ENCODE measurements at regions not wholly inside any gene's neighbourhood (a gene's known extent, or its start where the extent isn't known, plus 50 kb on each side); places are given as distances from the start of the nearest gene placed in this dataset.
"Not testable (repeated sequence)": the region's sequence is repeated elsewhere in the genome, so short reads cannot be mapped to it uniquely, and the experiment has no call there.

DNA sequence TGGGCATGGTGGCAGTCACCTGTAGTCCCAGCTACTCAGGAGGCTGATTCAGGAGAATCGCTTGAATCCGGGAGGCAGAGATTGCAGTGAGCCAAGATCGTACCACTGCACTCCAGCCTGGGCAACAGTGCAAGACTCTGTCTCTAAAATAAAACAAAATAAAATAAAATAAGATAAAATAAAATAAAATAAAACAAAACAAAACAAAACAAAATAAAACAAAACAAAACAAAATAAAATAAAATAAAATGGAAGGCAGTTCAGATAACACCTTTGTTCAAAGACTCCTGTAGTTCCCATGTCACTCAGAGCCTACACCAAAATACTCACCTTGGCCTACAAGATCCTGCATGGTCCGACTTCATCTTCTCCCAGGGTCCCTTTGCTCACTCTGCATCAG lies 61.3 kb downstream of the SYF2 start:
- H3K36me3 ChIP-seq (ENCODE audit: control insufficient read depth, insufficient read depth, low read length); H3K27me3 ChIP-seq (ENCODE audit: control insufficient read depth, insufficient read depth, low read length); H4K20me1 ChIP-seq (ENCODE audit: control insufficient read depth, extremely low read depth, insufficient read depth, low read length); H3K9me3 ChIP-seq (ENCODE audit: control insufficient read depth, insufficient read depth, low read depth, low read length); H3K4me3 ChIP-seq (replicated peaks in 1 of 4; ENCODE audit: control extremely low read depth in 1 of 4, insufficient read depth in 1 of 4, low read depth in 3 of 4, low read length in 4 of 4); H3K9ac ChIP-seq (ENCODE audit: insufficient read depth, low read length); DNase-seq (ENCODE audit: low read depth in 2 of 2); H3K4me1 ChIP-seq (ENCODE audit: control insufficient read depth, extremely low read depth, insufficient read depth, low read length); H3K4me2 ChIP-seq (ENCODE audit: extremely low read depth, insufficient read depth, low read length); H2AFZ ChIP-seq (ENCODE audit: low read length); H3K79me2 ChIP-seq (ENCODE audit: control insufficient read depth, insufficient read depth, low read length); H3K27ac ChIP-seq (ENCODE audit: insufficient read depth, low read length): not testable (repeated sequence)

DNA sequence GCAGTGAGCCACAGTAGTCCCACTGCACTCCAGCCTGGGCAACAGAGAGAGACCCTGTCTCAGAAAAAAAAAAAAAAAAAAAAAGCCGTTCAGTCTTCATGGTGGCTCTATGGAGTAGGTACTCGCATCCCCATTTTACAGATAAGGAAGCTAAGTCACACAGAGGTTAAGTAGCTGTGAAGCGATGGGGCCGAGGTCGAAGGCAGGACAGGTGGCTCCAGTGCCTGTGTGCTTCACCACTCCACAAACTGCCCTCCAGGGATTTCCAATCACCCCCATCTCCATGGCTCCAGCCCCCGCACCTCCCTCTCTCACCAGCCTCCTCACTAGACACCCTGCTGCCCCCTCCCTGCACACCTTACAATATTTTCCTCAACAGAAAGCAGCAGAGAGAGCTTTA lies 61.9 kb downstream of the SYF2 start:
- Histone ChIP-seq H3K9ac (ENCODE audit: insufficient read depth, low read length) (no peak overlapping the region), H3K4me2 (ENCODE audit: extremely low read depth, insufficient read depth, low read length) (no peak overlapping the region), H3K4me3 (replicated peaks in 1 of 4; ENCODE audit: control extremely low read depth in 1 of 4, insufficient read depth in 1 of 4, low read depth in 3 of 4, low read length in 4 of 4) (no peak overlapping the region), H4K20me1 (ENCODE audit: control insufficient read depth, extremely low read depth, insufficient read depth, low read length) (no peaks in the 10 kb centered on the region), H3K27me3 (ENCODE audit: control insufficient read depth, insufficient read depth, low read length) (no peaks in the 10 kb centered on the region), H3K4me1 (ENCODE audit: control insufficient read depth, extremely low read depth, insufficient read depth, low read length) (no peaks in the 10 kb centered on the region), H3K79me2 (ENCODE audit: control insufficient read depth, insufficient read depth, low read length) (no peaks in the 10 kb centered on the region), H2AFZ (ENCODE audit: low read length) (no peak overlapping the region), H3K27ac (ENCODE audit: insufficient read depth, low read length) (no peak overlapping the region), H3K9me3 (ENCODE audit: control insufficient read depth, insufficient read depth, low read depth, low read length) (no peaks in the 10 kb centered on the region), H3K36me3 (ENCODE audit: control insufficient read depth, insufficient read depth, low read length) (no peaks in the 10 kb centered on the region)
- TF ChIP-seq, protein P1, sequence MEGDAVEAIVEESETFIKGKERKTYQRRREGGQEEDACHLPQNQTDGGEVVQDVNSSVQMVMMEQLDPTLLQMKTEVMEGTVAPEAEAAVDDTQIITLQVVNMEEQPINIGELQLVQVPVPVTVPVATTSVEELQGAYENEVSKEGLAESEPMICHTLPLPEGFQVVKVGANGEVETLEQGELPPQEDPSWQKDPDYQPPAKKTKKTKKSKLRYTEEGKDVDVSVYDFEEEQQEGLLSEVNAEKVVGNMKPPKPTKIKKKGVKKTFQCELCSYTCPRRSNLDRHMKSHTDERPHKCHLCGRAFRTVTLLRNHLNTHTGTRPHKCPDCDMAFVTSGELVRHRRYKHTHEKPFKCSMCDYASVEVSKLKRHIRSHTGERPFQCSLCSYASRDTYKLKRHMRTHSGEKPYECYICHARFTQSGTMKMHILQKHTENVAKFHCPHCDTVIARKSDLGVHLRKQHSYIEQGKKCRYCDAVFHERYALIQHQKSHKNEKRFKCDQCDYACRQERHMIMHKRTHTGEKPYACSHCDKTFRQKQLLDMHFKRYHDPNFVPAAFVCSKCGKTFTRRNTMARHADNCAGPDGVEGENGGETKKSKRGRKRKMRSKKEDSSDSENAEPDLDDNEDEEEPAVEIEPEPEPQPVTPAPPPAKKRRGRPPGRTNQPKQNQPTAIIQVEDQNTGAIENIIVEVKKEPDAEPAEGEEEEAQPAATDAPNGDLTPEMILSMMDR (conservative IDR thresholded peaks at IDR 0.05 in 1 of 2, IDR thresholded peaks at IDR 0.05 in 1 of 2; ENCODE audit: low read depth in 1 of 2, low read length in 2 of 2), result no peak
- TF ChIP-seq EZH2 (IDR thresholded peaks at IDR 0.05; ENCODE audit: low read length, missing control alignments), result no peak
- DNase-seq (ENCODE audit: low read depth in 2 of 2), result no peak

DNA sequence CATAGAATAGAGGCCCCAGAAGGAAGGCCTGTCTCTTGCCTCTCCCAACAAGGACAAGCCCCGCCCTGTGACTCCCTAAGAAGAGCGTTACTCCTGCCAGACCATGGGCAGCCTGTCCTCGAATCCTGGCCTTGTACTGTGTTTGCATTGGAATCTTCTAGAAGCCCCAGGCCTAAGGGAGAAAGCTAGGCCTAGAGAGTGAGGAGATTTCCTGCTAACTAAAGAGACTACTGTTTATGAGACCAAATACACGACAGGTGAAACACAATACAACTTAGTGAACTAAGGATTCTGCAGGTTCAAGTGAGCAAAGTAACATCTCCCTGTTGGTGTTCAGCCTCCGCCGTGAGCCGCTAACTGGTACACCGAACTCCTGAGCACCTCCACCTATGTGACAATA lies 62.7 kb downstream of the SYF2 start:
- no peak for DNase-seq (ENCODE audit: low read depth in 2 of 2)
- no peak overlapping the region for H2AFZ ChIP-seq (ENCODE audit: low read length)
- no peaks in the 10 kb centered on the region for H3K79me2 ChIP-seq (ENCODE audit: control insufficient read depth, insufficient read depth, low read length)

More for the DNA sequence above, 62.7 kb downstream of the SYF2 start:
- Histone ChIP-seq H3K27ac (ENCODE audit: insufficient read depth, low read length) (no peak overlapping the region), H3K4me2 (ENCODE audit: extremely low read depth, insufficient read depth, low read length) (no peak overlapping the region), H3K9me3 (ENCODE audit: control insufficient read depth, insufficient read depth, low read depth, low read length) (no peaks in the 10 kb centered on the region), H3K27me3 (ENCODE audit: control insufficient read depth, insufficient read depth, low read length) (no peaks in the 10 kb centered on the region), H3K9ac (ENCODE audit: insufficient read depth, low read length) (no peak overlapping the region), H4K20me1 (ENCODE audit: control insufficient read depth, extremely low read depth, insufficient read depth, low read length) (no peaks in the 10 kb centered on the region), H3K4me1 (ENCODE audit: control insufficient read depth, extremely low read depth, insufficient read depth, low read length) (no peaks in the 10 kb centered on the region), H3K4me3 (replicated peaks in 1 of 4; ENCODE audit: control extremely low read depth in 1 of 4, insufficient read depth in 1 of 4, low read depth in 3 of 4, low read length in 4 of 4) (no peak overlapping the region), H3K36me3 (ENCODE audit: control insufficient read depth, insufficient read depth, low read length) (no peaks in the 10 kb centered on the region)
- TF ChIP-seq, protein P1 (conservative IDR thresholded peaks at IDR 0.05 in 1 of 2, IDR thresholded peaks at IDR 0.05 in 1 of 2; ENCODE audit: low read depth in 1 of 2, low read length in 2 of 2), result no peak
- TF ChIP-seq EZH2 (IDR thresholded peaks at IDR 0.05; ENCODE audit: low read length, missing control alignments), result no peak
